ENCODE measurements at regions not wholly inside any gene's neighbourhood (a gene's known extent, or its start where the extent isn't known, plus 50 kb on each side); places are given as distances from the start of the nearest gene placed in this dataset.
A peak's percentile ranks its signal among the peaks of the same experiment; 100 is the strongest.

GRCh38 chr20:24100370-24101011, 111.9 kb upstream of the GGTLC1 start:
- Mint-ChIP-seq H3K4me3 (no peak overlapping the region), H3K27me3 (ENCODE audit: insufficient read depth) (peaks cover 1% of the 10 kb centered on the region), H3K36me3 (ENCODE audit: low read depth) (no peaks in the 10 kb centered on the region), H3K4me1 (peaks cover 25% of the 10 kb centered on the region), H3K27ac (no peak overlapping the region), H3K9me3 (no peaks in the 10 kb centered on the region)
- peak; percentile 79 for TF ChIP-seq CTCF (conservative IDR thresholded peaks at IDR 0.05)
- peak; percentile 72 for DNase-seq
- Histone ChIP-seq H3K36me3 (ENCODE audit: control insufficient read depth, insufficient read depth, low read length) (no peaks in the 10 kb centered on the region), H3K27me3 (ENCODE audit: control insufficient read depth, insufficient read depth, low read length, poor library complexity, severe bottlenecking) (no peaks in the 10 kb centered on the region), H3K9me3 (ENCODE audit: control insufficient read depth, low read length) (no peaks in the 10 kb centered on the region), H3K27ac (ENCODE audit: low read depth, low read length) (no peak overlapping the region), H3K4me1 (ENCODE audit: control insufficient read depth, insufficient read depth, low read length) (no peaks in the 10 kb centered on the region), H3K9ac (ENCODE audit: extremely low read depth, low read length, poor library complexity, severe bottlenecking) (no peak overlapping the region), H3K4me3 (ENCODE audit: low read length) (no peak overlapping the region)
- WGBS, 2 experiments (ENCODE audit: insufficient coverage in 1 of 2, insufficient read length in 1 of 2), result 50 to 75% methylated on average over 5 of the region's 5 CpGs

- TF ChIP-seq CTCF (conservative IDR thresholded peaks at IDR 0.05), result no peak
- H3K27ac Mint-ChIP-seq, result no peak overlapping the region
Measured at GRCh38 chr20:24098886-24099285, 110.3 kb upstream of the GGTLC1 start.

DNA sequence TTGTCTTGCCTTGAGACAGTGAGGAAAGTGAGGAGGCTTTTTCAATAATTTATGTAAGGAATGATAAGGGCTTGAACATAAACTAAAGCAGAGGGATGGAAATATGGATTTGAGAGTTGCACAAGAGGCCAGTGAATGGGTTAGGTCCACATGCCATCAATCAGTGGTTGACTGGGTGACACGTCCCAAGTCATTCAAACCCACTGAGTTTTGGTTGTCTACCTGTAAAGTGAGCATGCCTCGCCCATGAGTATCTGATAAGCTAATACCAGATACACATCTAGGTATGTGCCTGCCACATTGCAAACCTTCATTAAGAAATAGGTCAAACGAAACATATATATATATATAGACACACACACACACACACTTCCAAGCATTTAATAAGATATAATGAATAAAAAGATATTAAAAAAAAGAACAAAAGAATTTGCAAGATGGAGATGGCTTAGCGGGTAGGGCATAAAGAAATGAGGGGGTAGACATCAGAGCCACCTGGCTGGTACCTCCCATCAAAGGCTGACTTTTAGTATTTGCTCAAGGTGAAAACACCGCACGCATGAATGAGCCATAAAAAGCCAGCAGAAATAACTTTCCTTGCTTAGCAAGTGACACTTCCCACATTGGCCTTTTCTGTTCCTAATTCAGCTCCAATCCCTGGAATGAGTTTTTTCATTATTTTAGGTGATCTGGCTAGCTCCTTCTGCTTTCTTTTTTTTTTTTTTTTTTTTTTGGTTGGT, 109.1 kb upstream of the GGTLC1 start:
- Histone ChIP-seq H3K27me3 (ENCODE audit: control insufficient read depth, insufficient read depth, low read length, poor library complexity, severe bottlenecking) (no peaks in the 10 kb centered on the region), H3K4me1 (ENCODE audit: control insufficient read depth, insufficient read depth, low read length) (peaks cover 6% of the 10 kb centered on the region), H3K9me3 (ENCODE audit: control insufficient read depth, low read length) (no peaks in the 10 kb centered on the region), H3K4me3 (ENCODE audit: low read length) (no peak overlapping the region), H3K9ac (ENCODE audit: extremely low read depth, low read length, poor library complexity, severe bottlenecking) (no peak overlapping the region), H3K36me3 (ENCODE audit: control insufficient read depth, insufficient read depth, low read length) (no peaks in the 10 kb centered on the region), H3K27ac (ENCODE audit: low read depth, low read length) (no peak overlapping the region)
- Mint-ChIP-seq H3K4me1 (peaks cover 35% of the 10 kb centered on the region), H3K27ac (no peak overlapping the region), H3K36me3 (ENCODE audit: low read depth) (no peaks in the 10 kb centered on the region), H3K27me3 (ENCODE audit: insufficient read depth) (no peaks in the 10 kb centered on the region), H3K4me3 (no peak overlapping the region), H3K9me3 (no peaks in the 10 kb centered on the region)
- TF ChIP-seq CTCF (conservative IDR thresholded peaks at IDR 0.05), result no peak
- no peak for DNase-seq
- 91 to 96% methylated on average over 5 of the region's 6 CpGs for WGBS, 2 experiments (ENCODE audit: insufficient coverage in 1 of 2, insufficient read length in 1 of 2)

More at GRCh38 chr20:24098886-24099285, 110.3 kb upstream of the GGTLC1 start:
- H3K27ac ChIP-seq (ENCODE audit: low read depth, low read length), result no peak overlapping the region
- WGBS, 2 experiments (ENCODE audit: insufficient coverage in 1 of 2, insufficient read length in 1 of 2), result 84 to 88% methylated on average over 1 of the region's 3 CpGs
- H3K4me3 Mint-ChIP-seq, result no peak overlapping the region
- peaks cover 1% of the 10 kb centered on the region for H3K27me3 Mint-ChIP-seq (ENCODE audit: insufficient read depth)
- H3K9me3 Mint-ChIP-seq, result no peaks in the 10 kb centered on the region
- H3K4me1 ChIP-seq (ENCODE audit: control insufficient read depth, insufficient read depth, low read length), result peaks cover 6% of the 10 kb centered on the region
- peaks cover 35% of the 10 kb centered on the region for H3K4me1 Mint-ChIP-seq
- no peak overlapping the region for H3K4me3 ChIP-seq (ENCODE audit: low read length)
- H3K36me3 ChIP-seq (ENCODE audit: control insufficient read depth, insufficient read depth, low read length), result no peaks in the 10 kb centered on the region
- no peak for DNase-seq
- H3K27me3 ChIP-seq (ENCODE audit: control insufficient read depth, insufficient read depth, low read length, poor library complexity, severe bottlenecking), result no peaks in the 10 kb centered on the region
- no peaks in the 10 kb centered on the region for H3K9me3 ChIP-seq (ENCODE audit: control insufficient read depth, low read length)
- H3K9ac ChIP-seq (ENCODE audit: extremely low read depth, low read length, poor library complexity, severe bottlenecking), result no peak overlapping the region
- H3K36me3 Mint-ChIP-seq (ENCODE audit: low read depth), result no peaks in the 10 kb centered on the region
